ENCODE measurements at regions not wholly inside any gene's neighbourhood (a gene's known extent, or its start where the extent isn't known, plus 50 kb on each side); places are given as distances from the start of the nearest gene placed in this dataset.

DNA sequence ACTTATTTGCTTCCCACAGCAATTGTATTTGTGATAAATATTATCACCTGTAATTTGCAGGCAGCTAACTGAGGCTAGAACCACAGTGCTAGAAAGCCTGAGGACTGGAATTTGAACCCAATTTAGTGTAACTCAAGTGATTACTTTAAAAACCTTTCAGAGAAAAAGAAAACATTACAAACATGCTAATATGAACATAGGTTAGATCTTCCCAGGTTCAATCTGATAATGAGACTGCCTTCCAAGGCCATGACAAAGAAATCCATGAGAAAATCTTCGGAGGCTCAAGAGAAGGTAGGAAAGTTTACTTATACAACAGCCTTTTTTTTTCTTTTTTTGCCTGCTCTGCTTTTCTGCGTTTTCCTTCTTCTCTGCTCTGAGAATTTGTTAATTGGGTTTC, 620.6 kb upstream of the CCNG1 start:
- TF ChIP-seq, protein P1, sequence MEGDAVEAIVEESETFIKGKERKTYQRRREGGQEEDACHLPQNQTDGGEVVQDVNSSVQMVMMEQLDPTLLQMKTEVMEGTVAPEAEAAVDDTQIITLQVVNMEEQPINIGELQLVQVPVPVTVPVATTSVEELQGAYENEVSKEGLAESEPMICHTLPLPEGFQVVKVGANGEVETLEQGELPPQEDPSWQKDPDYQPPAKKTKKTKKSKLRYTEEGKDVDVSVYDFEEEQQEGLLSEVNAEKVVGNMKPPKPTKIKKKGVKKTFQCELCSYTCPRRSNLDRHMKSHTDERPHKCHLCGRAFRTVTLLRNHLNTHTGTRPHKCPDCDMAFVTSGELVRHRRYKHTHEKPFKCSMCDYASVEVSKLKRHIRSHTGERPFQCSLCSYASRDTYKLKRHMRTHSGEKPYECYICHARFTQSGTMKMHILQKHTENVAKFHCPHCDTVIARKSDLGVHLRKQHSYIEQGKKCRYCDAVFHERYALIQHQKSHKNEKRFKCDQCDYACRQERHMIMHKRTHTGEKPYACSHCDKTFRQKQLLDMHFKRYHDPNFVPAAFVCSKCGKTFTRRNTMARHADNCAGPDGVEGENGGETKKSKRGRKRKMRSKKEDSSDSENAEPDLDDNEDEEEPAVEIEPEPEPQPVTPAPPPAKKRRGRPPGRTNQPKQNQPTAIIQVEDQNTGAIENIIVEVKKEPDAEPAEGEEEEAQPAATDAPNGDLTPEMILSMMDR (IDR thresholded peaks at IDR 0.05): no peak
- TF ChIP-seq POLR2A (IDR thresholded peaks at IDR 0.05): no peak

Measured in ovary (tissue), 3 donors.